DND-41 (cell line): ENCODE measurements at regions not wholly inside any gene's neighbourhood (a gene's known extent, or its start where the extent isn't known, plus 50 kb on each side); places are given as distances from the start of the nearest gene placed in this dataset.

Source experiments
- ATAC-seq: fragments of 200-7000 bp; cut with Tn5 transposase; 3 replicates; pipeline ENCODE4 v1.9.1; 2021; ENCODE audit warnings: low read depth; ENCODE audit not compliant: insufficient read depth
- DNase-seq: peaks from one replicate; pipeline ENCODE4 v3.0.0-alpha.2; 2020
- H2AFZ ChIP-seq: 2 replicates; pipeline ENCODE4 v1.6.0; 2012; ENCODE audit warnings: low read depth, low read length
- H3K27ac ChIP-seq: 2 replicates; pipeline ENCODE4 v1.5.1; 2012; ENCODE audit warnings: low read length, inconsistent platforms
- H3K27me3 ChIP-seq: fragments of 200-600 bp; sonication (generic); 2 replicates; pipeline ENCODE4 v1.6.0; 2012; ENCODE audit warnings: low read length, mild to moderate bottlenecking, inconsistent platforms; ENCODE audit not compliant: insufficient read depth, poor library complexity
- H3K36me3 ChIP-seq: 2 replicates; pipeline ENCODE4 v1.5.1; 2012; ENCODE audit warnings: low read length, inconsistent platforms; ENCODE audit not compliant: insufficient read depth
- H3K4me1 ChIP-seq: 2 replicates; pipeline ENCODE4 v1.5.1; 2012; ENCODE audit warnings: mild to moderate bottlenecking, low read length; ENCODE audit not compliant: insufficient read depth
- H3K4me2 ChIP-seq: 2 replicates; pipeline ENCODE4 v1.6.0; 2012; ENCODE audit warnings: mild to moderate bottlenecking, moderate library complexity, low read length, inconsistent platforms; ENCODE audit not compliant: insufficient read depth
- H3K4me3 ChIP-seq, 2 experiments: fragments of 200-600 bp in 1 of 2; shearing (Covaris generic) in 1 of 2; 2 replicates each; pipeline ENCODE4 v1.5.1; 2012 to 2016; ENCODE audit warnings: inconsistent platforms in 2 of 2, low read length in 2 of 2, mild to moderate bottlenecking in 2 of 2, low read depth in 1 of 2, moderate library complexity in 1 of 2
- H3K79me2 ChIP-seq: 2 replicates; pipeline ENCODE4 v1.6.0; 2012; ENCODE audit warnings: low read length, inconsistent platforms; ENCODE audit not compliant: insufficient read depth
- H3K9ac ChIP-seq: 2 replicates; pipeline ENCODE4 v1.6.0; 2012; ENCODE audit warnings: low read depth, mild to moderate bottlenecking, inconsistent platforms, low read length, moderate library complexity
- H3K9me3 ChIP-seq: 2 replicates; pipeline ENCODE4 v1.5.1; 2012; ENCODE audit warnings: low read length, moderate library complexity, mild to moderate bottlenecking, inconsistent platforms; ENCODE audit not compliant: insufficient read depth, severe bottlenecking
- H4K20me1 ChIP-seq: 2 replicates; pipeline ENCODE4 v1.6.0; 2012; ENCODE audit warnings: low read length; ENCODE audit not compliant: insufficient read depth
- EZH2 ChIP-seq: IDR thresholded peaks from 3 replicates; pipeline ENCODE4 v1.6.1; 2012; ENCODE audit warnings: borderline replicate concordance, low read depth, mild to moderate bottlenecking, moderate library complexity, low read length, inconsistent platforms; ENCODE audit not compliant: severe bottlenecking
- TF ChIP-seq, protein P1 (sequence below): IDR thresholded peaks from 2 replicates; pipeline ENCODE4 v1.5.1; 2012; ENCODE audit warnings: borderline replicate concordance, low read length, moderate library complexity, mild to moderate bottlenecking; ENCODE audit not compliant: poor library complexity, severe bottlenecking; ENCODE audit errors: extremely low read depth

DNA sequence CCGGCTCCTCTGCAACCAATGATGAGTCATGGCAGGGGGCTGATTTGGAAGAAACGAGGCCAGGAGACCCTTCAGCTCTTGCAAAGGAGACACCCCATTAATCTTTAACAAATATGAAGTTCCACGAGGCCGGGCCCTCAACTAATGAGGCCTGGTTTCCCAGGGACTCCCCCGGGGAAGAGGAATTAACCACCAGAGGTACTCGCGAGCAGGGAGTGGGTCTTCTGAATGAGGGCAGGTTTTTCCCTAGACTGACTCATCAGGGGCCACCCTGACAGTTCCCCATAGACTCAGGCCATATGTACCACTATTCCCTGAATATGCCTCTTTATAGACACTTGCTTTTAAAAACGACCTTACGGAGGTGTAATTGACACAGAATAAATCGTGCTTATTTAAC is 150.7 kb upstream of the LHX5 start:
- no peak for ATAC-seq
- Histone ChIP-seq H2AFZ (no peak overlapping the region), H3K4me1 (no peaks in the 10 kb centered on the region), H3K4me3 (no peak overlapping the region), H3K36me3 (no peaks in the 10 kb centered on the region), H3K79me2 (no peaks in the 10 kb centered on the region), H3K9me3 (peaks cover 8% of the 10 kb centered on the region), H3K27ac (no peak overlapping the region), H3K9ac (no peak overlapping the region), H3K27me3 (no peaks in the 10 kb centered on the region), H4K20me1 (no peaks in the 10 kb centered on the region), H3K4me2 (no peak overlapping the region)
- DNase-seq, result no peak
- TF ChIP-seq, protein P1, sequence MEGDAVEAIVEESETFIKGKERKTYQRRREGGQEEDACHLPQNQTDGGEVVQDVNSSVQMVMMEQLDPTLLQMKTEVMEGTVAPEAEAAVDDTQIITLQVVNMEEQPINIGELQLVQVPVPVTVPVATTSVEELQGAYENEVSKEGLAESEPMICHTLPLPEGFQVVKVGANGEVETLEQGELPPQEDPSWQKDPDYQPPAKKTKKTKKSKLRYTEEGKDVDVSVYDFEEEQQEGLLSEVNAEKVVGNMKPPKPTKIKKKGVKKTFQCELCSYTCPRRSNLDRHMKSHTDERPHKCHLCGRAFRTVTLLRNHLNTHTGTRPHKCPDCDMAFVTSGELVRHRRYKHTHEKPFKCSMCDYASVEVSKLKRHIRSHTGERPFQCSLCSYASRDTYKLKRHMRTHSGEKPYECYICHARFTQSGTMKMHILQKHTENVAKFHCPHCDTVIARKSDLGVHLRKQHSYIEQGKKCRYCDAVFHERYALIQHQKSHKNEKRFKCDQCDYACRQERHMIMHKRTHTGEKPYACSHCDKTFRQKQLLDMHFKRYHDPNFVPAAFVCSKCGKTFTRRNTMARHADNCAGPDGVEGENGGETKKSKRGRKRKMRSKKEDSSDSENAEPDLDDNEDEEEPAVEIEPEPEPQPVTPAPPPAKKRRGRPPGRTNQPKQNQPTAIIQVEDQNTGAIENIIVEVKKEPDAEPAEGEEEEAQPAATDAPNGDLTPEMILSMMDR, result no peak
- no peak for TF ChIP-seq EZH2

DNA sequence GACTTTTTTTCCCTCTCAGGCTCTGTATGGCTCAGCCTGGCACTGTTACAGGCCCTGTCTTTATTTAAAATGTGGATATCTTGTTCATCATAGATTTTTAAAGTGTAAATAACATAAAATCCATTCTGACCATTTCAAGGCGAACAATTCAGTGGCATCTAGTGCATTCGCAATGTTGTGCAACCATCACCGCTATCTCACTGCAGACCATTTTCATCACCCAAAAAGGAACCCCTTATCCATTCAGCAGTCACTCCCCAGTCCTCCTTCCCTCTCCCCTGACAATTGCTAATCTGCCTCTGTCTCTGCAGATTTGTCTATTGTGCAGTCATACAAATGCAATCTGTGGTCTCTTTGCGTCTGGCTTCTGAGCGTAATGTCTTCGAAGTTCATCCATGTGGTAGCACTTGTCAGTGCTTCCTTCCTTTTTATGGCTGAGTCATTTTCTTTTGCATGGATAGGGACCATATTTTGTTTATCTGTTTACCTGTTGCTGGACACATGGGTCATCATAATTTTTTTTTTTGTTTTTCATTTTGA is 148.8 kb upstream of the LHX5 start:
- Histone ChIP-seq H4K20me1 (no peaks in the 10 kb centered on the region), H3K4me1 (no peaks in the 10 kb centered on the region), H3K27me3 (no peaks in the 10 kb centered on the region), H3K36me3 (no peaks in the 10 kb centered on the region), H3K4me2 (no peak overlapping the region), H3K79me2 (no peaks in the 10 kb centered on the region), H3K9me3 (peaks cover 5% of the 10 kb centered on the region), H3K9ac (no peak overlapping the region), H2AFZ (no peak overlapping the region), H3K27ac (no peak overlapping the region), H3K4me3 (no peak overlapping the region)
- TF ChIP-seq EZH2, result no peak
- TF ChIP-seq, protein P1, result no peak
- ATAC-seq (no peak), DNase-seq (no peak)

DNA sequence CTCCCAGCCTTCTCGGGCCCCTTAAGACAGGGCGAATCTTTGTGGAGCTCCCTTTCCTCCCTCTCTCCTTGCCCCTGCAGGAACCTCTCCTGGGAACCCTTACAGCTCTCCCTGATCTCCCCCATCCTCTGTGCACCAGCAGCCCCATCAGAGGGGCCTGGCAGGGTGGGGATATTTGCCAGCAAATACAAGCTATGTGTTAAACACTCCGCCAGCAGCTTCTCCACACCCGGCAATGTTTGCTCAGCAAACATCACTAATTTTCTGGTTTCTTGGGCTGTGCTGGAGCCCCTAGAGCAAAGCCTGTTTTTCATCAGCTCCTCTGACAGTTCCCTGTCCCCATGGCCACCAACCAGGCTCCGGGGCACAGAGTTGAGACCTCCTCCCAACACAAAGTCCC is 147.5 kb upstream of the LHX5 start:
- Histone ChIP-seq H3K36me3 (no peaks in the 10 kb centered on the region), H3K4me3 (no peak overlapping the region), H3K9me3 (no peaks in the 10 kb centered on the region), H2AFZ (no peak overlapping the region), H3K27me3 (no peaks in the 10 kb centered on the region), H3K27ac (no peak overlapping the region), H4K20me1 (no peaks in the 10 kb centered on the region), H3K4me2 (no peak overlapping the region), H3K9ac (no peak overlapping the region), H3K4me1 (no peaks in the 10 kb centered on the region), H3K79me2 (no peaks in the 10 kb centered on the region)
- DNase-seq, result no peak
- no peak for ATAC-seq
- TF ChIP-seq, protein P1, result no peak
- TF ChIP-seq EZH2, result no peak

DNA sequence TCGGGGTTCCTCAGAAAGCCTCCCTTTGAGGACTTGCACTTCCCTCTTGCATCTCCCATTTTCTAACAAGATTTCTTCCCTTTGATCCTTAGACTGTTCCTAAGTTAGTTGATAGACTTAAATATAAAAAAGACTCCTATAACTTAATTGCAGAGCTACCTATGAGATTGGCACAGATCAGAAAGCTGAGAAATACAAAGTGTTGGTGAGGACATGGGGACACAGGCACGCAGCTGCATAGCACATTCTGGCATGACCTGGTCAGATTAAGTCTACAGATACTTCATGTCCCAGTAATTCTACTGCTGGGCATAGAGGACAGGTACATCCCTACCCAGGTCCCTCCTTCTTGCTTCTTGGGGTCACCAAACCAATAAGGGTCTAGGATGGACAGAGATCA is 141.7 kb upstream of the LHX5 start:
- DNase-seq (no peak), ATAC-seq (no peak)
- TF ChIP-seq EZH2, result no peak
- TF ChIP-seq, protein P1, result no peak
- Histone ChIP-seq H3K27ac (no peak overlapping the region), H3K4me1 (no peaks in the 10 kb centered on the region), H2AFZ (no peak overlapping the region), H3K4me3 (no peak overlapping the region), H3K79me2 (no peaks in the 10 kb centered on the region), H3K36me3 (no peaks in the 10 kb centered on the region), H3K27me3 (peaks cover 6% of the 10 kb centered on the region), H3K9me3 (no peaks in the 10 kb centered on the region), H3K4me2 (no peak overlapping the region), H4K20me1 (no peaks in the 10 kb centered on the region), H3K9ac (no peak overlapping the region)
